Suppressor macrophage treated with lipopolysaccharide for 1 hour (primary cell): ENCODE measurements at regions not wholly inside any gene's neighbourhood (a gene's known extent, or its start where the extent isn't known, plus 50 kb on each side); places are given as distances from the start of the nearest gene placed in this dataset.

Experiments
- DNase-seq, 3 donors: peaks; one replicate each; pipeline ENCODE4 v3.0.0-alpha.2; 2020 to 2022

DNA sequence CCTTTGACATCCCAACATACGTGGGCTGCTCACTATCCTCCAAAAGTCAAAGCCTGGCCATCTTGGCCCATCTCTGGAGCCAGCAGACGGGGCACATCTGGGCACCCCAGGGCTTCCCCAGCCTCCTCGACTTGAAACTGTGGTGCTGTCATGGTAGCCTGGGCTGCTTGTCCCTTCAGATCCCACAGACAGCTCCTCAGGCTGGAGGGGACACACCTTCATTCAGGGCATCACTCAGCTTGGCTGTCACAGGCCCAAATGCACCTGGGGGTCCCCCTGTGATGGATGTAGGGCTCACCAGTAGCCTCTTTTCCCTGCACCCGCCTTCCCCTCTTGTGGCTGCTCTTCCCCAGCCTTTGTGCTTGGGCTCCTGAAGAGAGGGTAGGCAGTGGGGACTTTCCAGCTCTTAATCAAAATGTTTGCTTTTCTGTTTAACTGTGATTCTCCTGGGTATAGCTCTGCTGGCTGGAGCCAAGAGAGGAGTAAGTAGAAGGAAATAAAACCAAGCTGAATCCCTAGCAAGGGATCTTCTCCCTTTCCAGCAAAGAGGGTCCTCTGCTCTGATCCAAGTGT is 92.3 kb downstream of the GYPC start:
- no peak for DNase-seq

DNA sequence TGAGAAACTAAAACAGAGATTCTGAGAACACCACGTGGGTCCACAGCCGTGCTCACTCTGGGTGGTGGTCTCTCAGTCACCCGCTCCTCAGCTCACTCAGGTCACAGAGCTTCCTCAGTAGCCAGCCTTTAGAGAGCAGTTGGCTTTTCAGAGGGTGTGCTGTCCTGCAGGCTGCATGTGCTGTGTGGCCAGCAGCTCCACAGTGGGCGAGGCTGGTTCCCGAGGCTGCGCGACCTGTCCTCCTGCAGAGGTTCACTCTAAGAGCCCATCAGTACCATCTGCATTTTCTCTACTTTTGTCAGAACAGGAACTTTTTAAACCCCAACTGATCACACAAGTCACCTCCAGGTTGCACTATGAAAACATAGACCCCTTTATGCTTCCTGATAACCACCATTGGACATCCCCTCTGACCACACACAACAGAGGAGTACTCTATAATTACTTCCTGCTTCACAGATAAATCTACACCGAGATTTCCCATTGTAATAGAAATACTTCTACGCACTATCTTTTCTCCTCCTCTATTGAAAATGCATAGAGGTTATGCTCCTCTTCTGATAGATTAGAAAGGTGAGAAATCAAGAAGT is 93.1 kb downstream of the GYPC start:
- DNase-seq, result no peak

DNA sequence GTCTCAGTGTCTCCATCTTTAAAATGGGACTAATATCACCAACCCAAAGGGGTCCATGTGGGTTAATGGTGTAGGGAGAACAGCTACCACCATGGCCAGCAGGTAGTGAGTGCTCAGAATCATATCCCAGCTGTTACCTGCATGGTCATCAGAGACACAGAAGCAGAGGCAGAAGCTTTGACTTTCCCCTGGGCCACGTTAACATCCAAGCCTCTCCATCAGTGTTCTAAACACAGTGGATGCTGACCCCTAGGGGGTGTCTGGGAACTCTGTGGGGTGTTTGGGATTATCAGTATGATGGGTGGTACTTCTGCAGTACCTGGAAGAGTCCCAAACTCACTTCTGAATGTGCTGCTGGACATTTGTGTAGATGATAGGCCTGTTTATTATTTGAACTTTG is 93.6 kb downstream of the GYPC start:
- DNase-seq, result peak in 2 of 3 donors; percentile 18 to 25

DNA sequence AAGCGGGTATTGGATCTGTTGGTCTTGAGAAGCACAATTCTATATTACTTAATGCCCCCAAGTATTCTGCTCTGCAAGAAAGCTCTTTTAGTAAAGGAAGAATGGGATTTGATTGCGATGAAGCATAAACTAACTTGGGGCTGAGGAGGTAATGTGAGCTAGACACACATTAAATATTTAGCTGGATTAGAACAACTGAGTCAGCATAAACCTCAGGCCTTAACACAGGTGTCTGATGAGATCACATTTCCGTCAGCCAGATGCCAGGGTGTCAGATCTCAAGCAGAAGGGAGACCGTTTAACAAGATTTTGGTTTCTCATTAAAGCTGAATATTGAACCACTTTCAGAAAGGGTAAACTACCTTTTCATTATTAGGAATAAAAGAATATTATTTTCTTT is 94.5 kb downstream of the GYPC start:
- DNase-seq, result no peak

DNA sequence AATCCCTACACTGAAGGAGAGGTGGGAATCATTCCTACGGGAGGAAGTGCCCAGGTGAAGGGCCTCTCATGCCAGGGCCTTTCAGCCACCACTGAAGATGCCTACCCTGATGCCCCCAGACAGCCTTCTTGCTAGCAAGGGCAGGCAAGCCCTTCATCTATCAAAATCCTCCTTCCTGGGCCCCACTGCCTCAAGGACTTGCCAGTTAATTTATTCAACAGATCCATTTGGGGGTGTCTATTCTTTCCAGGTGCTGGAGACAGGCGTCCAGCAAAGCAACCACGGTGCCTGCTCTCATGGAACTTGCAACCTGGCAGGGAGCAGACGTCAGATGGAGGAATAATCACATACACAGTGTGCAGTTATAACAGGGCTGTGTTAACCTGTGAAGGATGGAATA is 95.5 kb downstream of the GYPC start:
- no peak for DNase-seq

DNA sequence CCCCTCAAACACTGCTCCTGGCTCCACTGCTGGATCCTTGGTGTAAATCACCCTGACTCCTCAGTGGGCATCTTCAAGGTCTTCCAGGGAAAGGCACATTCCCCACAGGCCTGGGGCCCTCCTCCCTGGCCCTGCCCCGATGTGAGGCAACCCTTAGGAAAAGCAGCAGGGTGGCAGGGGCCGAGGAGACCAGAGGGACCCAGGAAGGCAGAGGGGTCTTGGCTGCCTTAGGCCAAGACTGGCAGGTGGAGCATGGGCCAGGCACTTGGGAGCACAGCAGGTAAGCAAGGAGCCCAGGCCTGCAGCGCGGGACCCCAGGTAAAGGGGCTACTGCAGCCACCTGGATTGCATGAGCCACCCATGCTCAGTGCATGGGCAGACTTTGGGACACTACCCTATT is 96.9 kb downstream of the GYPC start:
- DNase-seq, result no peak

DNA sequence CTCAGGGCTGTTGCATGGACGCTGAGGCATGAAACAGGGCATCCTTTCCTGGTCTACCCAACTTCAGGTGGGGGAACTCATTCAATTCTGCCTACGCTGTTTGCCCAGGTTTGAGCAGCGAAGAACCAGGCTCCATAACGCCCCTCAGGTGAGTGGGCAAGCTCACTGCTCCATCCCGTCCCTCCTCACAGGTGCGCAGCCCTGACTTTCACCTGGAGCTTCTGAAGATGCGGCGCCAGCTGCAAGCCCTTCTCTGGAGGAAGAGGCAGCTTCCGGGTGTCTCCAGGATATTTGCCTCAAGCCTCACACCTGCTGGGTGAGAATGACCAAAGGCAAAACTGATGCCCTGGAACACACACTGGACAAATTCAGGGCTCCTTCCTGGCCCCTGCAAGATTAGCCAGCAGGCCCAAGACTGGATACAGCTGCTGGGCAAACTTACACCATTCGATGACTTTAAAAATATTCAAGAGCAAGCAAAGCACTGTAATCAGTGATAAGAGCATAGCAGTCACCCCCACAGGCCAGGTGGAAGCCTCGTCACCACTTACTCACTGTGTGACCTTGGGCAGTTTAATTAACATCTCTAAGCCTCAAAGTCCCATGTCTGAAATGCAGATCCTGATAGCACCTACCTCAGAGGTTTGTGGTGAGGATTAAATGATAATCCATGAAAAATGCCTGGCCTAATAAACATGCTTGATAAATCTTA is 97.7 kb downstream of the GYPC start:
- DNase-seq, result no peak

DNA sequence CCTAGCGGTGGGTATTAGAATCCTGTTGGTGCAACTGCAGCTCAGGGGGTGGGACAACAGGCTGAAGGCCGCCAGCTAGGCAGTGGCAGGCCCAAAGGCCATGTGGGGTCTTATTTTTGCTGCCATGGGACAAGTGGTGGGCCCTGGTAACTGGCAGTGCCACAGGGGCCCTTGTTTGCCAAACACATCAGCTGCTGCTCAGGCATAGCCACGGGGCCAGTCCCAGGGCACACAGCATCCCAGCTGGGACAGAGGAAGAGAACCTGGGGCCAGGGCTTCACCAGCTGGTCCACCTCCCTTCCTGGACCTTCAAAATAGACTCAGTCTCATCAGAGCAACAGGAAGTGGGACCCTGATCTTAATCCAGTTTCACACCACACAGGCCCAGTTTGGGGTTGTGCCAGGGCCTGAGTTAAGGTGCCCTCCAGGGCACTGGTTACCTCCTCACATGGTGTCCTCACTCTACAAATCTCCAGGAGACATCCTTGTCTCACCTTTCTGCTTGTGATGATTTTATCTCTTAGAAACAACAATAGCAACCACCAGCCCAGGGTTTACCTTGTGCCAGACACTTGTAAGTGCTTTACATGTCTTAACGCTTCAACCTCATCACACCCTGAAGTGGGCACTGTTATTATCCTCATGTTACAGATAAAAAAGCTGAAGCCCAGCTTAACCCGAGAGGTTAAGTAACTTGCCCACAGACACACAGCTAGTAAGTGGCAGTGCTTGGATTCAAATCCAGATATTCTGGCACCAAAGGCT is 98.5 kb downstream of the GYPC start:
- DNase-seq, result no peak

DNA sequence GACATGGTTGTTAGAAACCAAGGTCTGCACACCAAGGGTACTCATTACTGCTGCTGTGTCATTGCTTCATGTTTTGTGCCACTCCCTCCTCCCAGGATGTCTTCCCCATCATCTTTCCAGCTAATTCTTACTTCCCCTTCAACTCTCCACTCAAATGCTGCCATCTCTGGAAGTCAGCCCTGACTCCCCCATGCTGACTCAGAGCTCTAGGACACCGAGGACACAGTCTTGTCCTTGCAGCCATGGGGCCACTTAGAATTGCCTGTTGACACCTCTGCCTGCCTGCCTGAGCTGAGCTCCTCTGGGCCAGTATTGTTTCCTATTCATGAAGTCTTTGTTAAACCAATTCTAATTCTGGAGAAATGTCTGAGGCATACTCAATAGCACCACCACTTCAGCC is 100.2 kb downstream of the GYPC start:
- DNase-seq, result peak in 1 of 3 donors; percentile 4

DNA sequence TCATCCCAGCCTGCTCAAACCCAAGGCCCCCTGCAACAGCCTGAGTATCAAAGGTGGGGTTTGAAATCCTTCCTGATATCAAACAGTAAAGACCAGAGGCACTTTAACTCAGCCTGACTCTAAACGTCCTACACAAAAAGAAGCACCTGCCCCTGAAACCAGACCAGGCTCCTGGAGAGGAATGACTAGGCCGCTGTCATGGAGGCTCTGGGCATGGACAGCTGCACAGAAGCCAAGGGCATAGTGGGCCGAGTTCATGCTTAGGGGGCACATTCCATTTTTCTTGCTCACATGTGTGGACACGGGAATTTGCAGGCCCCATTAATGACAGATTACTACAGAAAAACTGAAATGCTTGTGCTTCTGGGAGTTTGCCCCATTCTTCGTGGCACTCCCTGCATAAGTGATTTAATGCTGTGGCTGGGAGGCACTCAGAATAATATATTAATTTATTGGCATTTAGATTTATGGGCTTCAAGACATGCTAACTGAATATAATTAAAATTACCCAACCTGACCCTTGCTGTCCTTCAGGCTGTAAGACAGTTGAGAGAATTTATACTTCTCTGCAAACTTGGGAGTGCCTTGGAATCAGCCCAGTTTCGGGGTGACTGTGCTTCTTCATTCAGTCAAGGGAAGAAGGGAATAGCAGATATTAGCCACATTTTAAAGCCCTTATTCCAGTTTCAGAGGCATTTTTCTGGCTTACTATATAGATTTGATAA is 105.5 kb downstream of the GYPC start:
- DNase-seq, result no peak

DNA sequence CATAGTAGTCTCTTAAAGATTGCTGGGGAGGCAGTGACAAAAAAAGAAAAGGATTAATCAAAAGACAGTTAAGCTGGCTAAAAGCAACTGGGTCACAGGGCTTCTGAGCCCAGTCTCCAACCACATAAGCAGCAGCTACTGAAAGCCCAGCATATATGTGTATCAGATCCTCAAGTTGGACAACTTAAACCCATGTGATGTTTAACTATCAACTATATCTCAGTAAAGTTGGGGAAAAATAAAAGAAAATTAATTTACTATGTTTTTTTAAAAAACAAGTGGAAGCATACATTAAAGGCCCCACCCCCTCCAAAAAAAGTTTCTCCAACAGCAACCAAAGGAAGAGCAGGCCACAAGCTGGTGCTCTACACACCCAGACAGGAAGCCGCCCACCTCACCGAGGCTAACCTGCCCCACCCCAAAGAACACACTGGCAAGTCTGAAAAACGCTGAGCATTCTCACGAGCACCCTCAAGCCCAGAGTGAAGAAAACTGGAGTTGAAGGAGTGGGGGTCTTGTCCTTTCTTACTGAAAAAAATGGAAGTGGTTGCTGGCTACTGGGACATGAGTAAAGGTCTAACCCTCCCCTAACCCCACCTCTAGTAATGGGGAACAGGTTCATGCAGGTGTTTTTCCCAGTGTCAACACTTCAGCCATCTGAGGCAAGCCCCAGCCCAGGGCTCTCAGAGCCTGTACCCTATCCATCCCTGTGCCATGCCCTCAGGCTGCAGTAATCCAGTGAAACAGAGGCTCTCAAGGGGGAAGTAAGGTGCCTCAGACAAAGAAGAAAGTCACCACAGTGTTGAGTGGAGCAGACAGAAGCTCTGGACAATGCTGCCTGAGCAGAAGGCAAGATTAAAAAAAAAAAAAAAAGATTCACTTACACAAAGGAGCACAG is 106.3 kb downstream of the GYPC start:
- DNase-seq, result no peak

DNA sequence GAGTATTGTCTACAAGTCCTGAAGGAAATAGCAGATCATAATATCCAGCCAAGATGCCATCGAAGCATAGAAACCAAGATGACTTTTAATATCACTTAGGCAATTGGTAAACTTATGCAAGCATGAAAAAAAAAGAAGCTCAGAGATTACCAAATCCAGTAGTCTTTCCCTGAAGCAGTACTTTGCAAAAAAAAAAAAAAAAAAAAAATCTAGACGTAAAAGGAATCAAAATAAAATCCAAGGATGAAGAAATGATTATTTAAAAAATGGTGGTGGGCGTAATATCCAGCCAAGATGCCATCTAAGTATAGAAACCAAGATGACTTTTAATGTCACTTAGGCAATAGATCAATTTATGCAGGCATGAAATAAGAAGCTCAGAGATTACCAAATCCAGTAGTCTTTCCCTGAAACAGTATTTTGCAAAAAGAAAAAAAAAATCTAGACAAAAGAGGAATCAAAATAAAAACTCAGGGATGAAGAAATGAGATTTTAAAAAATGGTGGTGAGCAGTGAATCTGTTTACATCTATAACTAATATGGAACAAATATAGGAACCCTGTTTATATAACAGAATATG is 108.8 kb downstream of the GYPC start:
- peak; percentile 23 to 73 (median 50) for DNase-seq

DNA sequence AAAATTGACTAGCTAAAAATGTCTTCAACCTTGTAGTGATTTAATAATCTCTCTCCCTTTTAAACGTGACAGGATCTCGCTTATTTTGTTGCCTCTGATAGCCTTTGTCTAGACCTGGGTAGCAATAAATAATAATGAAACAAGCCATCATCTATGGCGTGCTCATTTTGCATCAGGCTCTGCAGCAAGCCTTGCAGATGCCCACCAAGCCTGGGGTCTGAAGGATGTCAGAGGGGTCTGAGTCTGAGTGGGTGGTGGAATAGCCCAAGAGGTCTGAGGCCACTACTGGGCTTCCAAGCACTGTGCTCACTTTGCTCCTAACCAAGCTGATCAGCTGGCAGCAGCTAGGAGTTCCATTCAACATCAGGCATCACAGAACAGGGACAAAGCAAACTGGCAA is 109.4 kb downstream of the GYPC start:
- no peak for DNase-seq

DNA sequence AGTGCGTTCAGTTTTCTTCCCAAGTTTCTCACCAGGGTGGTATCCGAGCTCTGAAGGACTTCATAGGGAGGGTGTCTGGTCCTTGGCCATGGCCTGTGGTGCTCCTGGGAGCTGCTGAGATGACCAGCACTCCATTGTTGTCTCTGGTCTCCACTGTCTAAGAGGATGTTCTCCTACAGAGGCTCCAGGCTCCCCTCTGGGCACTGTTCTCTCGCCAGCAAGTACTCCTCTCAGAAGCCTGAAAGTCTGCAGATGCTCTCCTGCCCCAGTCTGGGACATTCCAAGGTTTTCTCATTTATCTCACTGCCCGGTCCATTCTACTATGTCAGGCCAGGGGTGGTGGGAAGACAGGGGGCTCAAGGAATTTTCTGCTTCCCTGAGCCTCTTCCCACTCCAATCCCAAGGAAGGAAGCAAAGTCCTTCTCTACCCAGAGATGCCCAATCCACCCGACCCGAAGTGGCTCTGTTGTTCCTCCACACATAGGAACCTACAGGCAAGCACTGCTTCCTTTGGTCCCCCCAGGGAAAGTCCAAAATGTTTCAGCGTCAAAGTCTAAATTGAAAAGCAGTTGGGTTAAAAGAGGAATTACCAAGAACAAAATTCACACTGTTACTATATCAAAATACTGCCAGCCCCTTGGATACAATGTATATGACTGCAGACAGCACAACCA is 110.5 kb downstream of the GYPC start:
- peak in 1 of 3 donors; percentile 12 for DNase-seq

DNA sequence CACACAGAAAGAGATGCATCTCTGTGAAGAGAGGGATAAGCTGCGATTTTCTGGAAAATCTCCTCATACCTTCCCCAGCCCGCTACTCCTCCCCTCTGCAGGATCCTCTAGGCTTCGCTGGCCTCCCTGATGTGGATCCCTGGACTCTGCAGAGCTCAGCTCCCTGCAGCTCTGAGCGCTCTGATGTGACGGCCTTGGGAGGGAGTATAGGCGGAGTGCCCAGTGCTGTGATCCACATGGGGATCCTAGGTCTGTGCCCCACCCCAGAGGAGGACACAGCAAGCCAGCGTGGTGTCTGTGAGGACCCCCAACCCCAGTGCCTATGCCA is 111.0 kb downstream of the GYPC start:
- DNase-seq, result no peak

DNA sequence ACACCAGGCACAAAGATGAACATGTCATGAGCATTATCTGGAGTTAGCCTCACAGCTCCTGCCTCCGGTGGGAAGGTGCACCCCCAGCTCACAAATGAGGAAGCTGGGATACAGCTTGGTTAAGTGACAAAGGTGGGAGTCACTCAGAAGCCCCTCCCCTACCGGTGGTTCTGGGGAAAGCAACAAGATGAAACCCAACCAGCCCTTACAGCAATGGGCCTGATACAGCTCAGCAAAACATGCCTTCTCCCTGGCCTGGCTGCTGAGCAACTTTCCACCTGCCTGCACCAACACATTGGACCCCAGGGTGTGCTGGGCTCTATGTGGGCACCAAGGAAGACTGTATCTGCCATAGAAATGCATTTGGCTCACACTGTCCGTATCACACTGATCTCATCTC is 113.2 kb downstream of the GYPC start:
- DNase-seq, result no peak

DNA sequence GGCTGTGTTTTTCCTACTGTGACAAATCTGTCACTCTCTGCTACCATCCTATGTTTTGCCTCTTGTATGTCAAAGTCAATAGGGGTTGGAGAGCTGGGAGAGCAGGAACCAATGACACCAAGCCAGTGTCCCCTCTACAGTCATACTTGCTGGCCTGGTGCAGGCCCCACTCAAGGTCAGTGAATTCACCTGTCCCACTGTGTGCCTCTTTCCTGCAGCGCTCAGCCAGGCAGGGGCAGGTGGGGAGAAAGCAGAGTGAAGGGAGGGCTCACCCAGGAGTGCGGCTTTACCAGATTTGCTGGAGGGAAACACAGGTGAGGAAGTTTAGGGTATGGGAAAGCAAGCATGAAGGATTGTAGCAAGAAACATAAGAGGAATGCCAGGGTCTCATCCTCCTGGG is 114.5 kb downstream of the GYPC start:
- DNase-seq, result no peak

DNA sequence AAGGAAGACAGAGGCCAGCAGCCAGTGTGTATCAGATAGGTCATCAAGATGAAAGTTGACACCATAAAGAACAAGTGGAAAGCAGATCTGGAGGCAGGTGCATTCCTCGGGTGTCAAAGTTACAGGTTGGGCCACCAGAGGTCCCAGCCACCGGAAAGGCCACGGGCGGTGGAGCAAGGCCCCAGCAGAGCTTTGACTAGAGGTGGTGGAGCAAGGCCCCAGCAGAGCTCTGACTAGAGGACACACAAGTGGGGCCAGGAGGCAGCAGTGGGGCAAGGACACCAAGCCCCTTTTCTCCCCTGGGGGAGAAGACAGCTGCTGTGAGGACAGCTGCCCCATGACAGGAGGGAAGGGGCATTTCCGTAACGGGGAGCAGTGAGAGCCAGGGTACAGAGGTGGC is 115.1 kb downstream of the GYPC start:
- DNase-seq, result no peak

DNA sequence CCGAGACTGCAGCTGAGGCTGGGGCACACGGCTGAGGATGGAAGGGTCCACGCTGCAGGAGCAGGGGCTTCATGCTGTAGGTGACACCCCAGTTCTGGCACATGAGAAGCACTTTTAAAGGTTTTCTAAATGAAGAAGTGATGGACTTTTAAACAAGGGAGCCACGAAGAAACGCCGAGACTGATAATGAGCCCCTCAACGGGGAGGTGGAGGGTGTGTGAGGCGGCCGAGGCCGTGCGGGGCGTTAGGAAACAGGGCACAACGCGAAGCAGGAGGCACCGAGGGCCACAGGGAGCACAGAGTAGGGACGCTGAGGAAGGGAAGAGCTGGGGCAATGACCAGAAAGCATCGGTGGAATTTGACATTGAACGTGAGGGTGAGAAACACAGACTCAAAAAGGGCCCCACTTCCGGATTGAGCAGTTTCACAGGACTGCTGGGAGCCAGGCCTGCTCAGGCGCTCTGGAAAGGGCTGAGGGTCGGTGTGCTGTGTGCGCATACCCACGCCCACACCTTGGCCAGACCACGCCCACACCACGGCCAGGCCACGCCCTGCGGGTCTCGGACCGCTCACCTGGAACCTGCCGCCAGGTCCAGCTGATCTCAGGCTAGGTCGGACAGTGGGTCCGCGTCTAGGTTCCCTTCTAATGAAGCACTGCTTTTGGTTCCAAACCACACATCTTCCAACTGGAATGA is 115.7 kb downstream of the GYPC start:
- no peak for DNase-seq

DNA sequence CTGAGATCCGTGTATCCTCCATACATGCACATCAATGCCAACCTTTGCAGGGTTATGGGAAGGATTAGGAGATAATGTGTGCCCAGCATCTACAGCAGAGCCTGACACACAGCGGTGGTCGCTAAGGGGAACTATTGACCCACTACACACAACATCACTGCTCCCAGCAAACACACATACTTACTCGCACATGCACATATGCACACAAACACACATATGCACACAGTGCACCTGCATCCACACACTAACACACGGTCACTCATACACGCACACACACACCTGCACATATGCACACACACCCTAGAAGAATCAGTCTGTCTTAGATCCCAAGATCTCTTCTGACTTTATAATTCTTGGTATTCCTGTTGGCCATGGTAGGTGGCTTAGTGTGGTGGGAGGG is 118.3 kb downstream of the GYPC start:
- DNase-seq, result no peak

DNA sequence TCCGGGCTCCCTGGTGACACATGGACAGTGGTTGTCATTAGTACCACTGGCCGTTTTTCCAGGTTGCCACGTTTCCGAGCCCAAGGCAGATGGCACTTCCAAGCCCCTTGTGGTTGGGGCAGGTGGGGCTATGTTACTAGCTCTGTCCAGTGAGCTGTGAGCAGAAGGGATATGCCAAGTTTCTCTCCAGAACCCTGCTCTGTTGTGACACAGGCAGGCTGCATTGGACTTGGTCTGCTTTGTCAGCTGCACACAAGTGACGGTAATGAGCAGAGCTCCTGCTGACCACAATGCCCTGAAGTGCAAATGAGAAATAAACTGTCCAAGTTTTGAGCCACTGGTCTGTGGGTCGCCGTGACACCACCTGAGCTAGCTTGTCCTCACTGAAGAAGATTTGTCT is 118.8 kb downstream of the GYPC start:
- no peak for DNase-seq
